ENCODE measurements at regions not wholly inside any gene's neighbourhood (a gene's known extent, or its start where the extent isn't known, plus 50 kb on each side); places are given as distances from the start of the nearest gene placed in this dataset.

DNA sequence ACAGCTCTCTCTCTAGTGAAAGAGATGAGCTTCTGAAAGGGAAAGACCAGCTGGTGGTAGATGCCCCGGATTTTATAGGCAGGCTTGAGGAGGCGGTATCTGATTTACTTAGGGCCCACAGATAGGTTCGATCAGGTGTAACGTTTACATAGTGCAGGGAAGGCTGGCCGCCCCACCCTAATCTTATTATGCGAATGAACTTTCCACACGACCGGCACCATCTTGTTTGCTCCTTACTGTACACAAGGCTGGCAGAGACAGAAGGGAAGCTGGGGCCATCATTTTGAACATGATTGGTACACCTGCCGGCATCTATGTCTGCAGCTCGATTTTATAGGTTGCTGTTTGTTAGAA lies 212.0 kb upstream of the JARID2 start:
- no peaks in the 10 kb centered on the region for H4K20me1 ChIP-seq (ENCODE audit: insufficient read depth)
- no peak overlapping the region for H3K9ac ChIP-seq (ENCODE audit: low read length)
- H2AFZ ChIP-seq (ENCODE audit: low read depth, low read length): no peak overlapping the region
- H3K79me2 ChIP-seq (replicated peaks; ENCODE audit: insufficient read depth, low read length): no peaks in the 10 kb centered on the region
- H3F3A ChIP-seq (ENCODE audit: insufficient read depth, low read length, poor library complexity, severe bottlenecking): no peaks in the 10 kb centered on the region
- H3K27me3 ChIP-seq (ENCODE audit: insufficient read depth, low read depth, low read length): no peaks in the 10 kb centered on the region
- H3K9me3 ChIP-seq (ENCODE audit: low read length): no peaks in the 10 kb centered on the region
- no peak for TF ChIP-seq EZH2 (IDR thresholded peaks at IDR 0.05; ENCODE audit: borderline replicate concordance, insufficient read depth, low read length, poor library complexity, severe bottlenecking)
- TF ChIP-seq RAD21 (conservative IDR thresholded peaks at IDR 0.05): no peak
- no peak for TF ChIP-seq EP300 (conservative IDR thresholded peaks at IDR 0.05; ENCODE audit: poor library complexity, severe bottlenecking)
- TF ChIP-seq TAF1 (IDR thresholded peaks at IDR 0.05; ENCODE audit: low read depth): no peak
- TF ChIP-seq, protein P1, sequence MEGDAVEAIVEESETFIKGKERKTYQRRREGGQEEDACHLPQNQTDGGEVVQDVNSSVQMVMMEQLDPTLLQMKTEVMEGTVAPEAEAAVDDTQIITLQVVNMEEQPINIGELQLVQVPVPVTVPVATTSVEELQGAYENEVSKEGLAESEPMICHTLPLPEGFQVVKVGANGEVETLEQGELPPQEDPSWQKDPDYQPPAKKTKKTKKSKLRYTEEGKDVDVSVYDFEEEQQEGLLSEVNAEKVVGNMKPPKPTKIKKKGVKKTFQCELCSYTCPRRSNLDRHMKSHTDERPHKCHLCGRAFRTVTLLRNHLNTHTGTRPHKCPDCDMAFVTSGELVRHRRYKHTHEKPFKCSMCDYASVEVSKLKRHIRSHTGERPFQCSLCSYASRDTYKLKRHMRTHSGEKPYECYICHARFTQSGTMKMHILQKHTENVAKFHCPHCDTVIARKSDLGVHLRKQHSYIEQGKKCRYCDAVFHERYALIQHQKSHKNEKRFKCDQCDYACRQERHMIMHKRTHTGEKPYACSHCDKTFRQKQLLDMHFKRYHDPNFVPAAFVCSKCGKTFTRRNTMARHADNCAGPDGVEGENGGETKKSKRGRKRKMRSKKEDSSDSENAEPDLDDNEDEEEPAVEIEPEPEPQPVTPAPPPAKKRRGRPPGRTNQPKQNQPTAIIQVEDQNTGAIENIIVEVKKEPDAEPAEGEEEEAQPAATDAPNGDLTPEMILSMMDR (IDR thresholded peaks at IDR 0.05; ENCODE audit: poor library complexity, severe bottlenecking): no peak
- no peak for TF ChIP-seq POLR2AphosphoS5 (IDR thresholded peaks at IDR 0.05)
- TF ChIP-seq, protein P2, sequence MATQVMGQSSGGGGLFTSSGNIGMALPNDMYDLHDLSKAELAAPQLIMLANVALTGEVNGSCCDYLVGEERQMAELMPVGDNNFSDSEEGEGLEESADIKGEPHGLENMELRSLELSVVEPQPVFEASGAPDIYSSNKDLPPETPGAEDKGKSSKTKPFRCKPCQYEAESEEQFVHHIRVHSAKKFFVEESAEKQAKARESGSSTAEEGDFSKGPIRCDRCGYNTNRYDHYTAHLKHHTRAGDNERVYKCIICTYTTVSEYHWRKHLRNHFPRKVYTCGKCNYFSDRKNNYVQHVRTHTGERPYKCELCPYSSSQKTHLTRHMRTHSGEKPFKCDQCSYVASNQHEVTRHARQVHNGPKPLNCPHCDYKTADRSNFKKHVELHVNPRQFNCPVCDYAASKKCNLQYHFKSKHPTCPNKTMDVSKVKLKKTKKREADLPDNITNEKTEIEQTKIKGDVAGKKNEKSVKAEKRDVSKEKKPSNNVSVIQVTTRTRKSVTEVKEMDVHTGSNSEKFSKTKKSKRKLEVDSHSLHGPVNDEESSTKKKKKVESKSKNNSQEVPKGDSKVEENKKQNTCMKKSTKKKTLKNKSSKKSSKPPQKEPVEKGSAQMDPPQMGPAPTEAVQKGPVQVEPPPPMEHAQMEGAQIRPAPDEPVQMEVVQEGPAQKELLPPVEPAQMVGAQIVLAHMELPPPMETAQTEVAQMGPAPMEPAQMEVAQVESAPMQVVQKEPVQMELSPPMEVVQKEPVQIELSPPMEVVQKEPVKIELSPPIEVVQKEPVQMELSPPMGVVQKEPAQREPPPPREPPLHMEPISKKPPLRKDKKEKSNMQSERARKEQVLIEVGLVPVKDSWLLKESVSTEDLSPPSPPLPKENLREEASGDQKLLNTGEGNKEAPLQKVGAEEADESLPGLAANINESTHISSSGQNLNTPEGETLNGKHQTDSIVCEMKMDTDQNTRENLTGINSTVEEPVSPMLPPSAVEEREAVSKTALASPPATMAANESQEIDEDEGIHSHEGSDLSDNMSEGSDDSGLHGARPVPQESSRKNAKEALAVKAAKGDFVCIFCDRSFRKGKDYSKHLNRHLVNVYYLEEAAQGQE (IDR thresholded peaks at IDR 0.05; ENCODE audit: borderline replicate concordance): no peak
- TF ChIP-seq SMC3 (conservative IDR thresholded peaks at IDR 0.05; ENCODE audit: poor library complexity): no peak
- TF ChIP-seq MXI1 (conservative IDR thresholded peaks at IDR 0.05; ENCODE audit: poor library complexity, severe bottlenecking): no peak
- H3K9me2 ChIP-seq (ENCODE audit: insufficient read depth, low read length): no peaks in the 10 kb centered on the region
- H3K27ac ChIP-seq (ENCODE audit: low read length): no peak overlapping the region
- H3K4me3 ChIP-seq (ENCODE audit: low read length): no peak overlapping the region
- H3K36me3 ChIP-seq (ENCODE audit: insufficient read depth, low read length): no peaks in the 10 kb centered on the region
- H3K4me2 ChIP-seq (ENCODE audit: low read length): no peak overlapping the region

DNA sequence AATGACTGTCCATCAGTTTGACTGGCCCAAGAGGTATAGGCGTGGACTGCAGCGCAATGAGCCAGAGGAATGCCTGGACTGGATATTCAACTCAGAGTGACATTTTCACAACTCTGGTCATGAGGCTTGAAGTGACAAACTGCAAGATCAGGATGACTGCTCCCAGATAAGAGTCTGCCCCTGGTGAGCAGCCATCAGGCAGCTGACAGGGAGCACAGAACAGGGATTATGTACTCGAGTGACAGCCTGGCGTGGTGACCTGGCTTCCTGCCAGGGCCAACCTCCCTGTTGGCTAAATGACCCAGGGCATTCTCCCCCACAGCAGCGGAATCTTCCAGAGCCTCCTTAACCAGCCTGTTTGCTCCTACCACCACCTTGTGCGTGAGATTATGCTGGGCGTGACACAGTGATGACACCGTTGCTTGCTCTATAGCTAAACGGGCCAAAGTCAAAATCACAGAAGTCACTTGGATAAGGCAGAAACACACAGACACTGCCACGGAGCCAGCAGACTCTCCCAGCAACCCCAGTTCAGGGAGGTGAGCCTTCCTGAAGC lies 209.1 kb upstream of the JARID2 start:
- no peak overlapping the region for H3K9ac ChIP-seq (ENCODE audit: low read length)
- TF ChIP-seq, protein P1 (IDR thresholded peaks at IDR 0.05; ENCODE audit: poor library complexity, severe bottlenecking): no peak
- no peak for TF ChIP-seq EZH2 (IDR thresholded peaks at IDR 0.05; ENCODE audit: borderline replicate concordance, insufficient read depth, low read length, poor library complexity, severe bottlenecking)
- TF ChIP-seq TAF1 (IDR thresholded peaks at IDR 0.05; ENCODE audit: low read depth): no peak
- no peak for TF ChIP-seq POLR2AphosphoS5 (IDR thresholded peaks at IDR 0.05)
- no peak for TF ChIP-seq SMC3 (conservative IDR thresholded peaks at IDR 0.05; ENCODE audit: poor library complexity)
- no peak for TF ChIP-seq RAD21 (conservative IDR thresholded peaks at IDR 0.05)
- no peak for TF ChIP-seq MXI1 (conservative IDR thresholded peaks at IDR 0.05; ENCODE audit: poor library complexity, severe bottlenecking)
- TF ChIP-seq, protein P2 (IDR thresholded peaks at IDR 0.05; ENCODE audit: borderline replicate concordance): no peak
- no peak for TF ChIP-seq EP300 (conservative IDR thresholded peaks at IDR 0.05; ENCODE audit: poor library complexity, severe bottlenecking)
- H4K20me1 ChIP-seq (ENCODE audit: insufficient read depth): no peaks in the 10 kb centered on the region
- H3K79me2 ChIP-seq (replicated peaks; ENCODE audit: insufficient read depth, low read length): no peaks in the 10 kb centered on the region
- no peaks in the 10 kb centered on the region for H3F3A ChIP-seq (ENCODE audit: insufficient read depth, low read length, poor library complexity, severe bottlenecking)
- H3K4me2 ChIP-seq (ENCODE audit: low read length): no peak overlapping the region
- H3K9me2 ChIP-seq (ENCODE audit: insufficient read depth, low read length): no peaks in the 10 kb centered on the region
- no peak overlapping the region for H3K4me3 ChIP-seq (ENCODE audit: low read length)
- no peaks in the 10 kb centered on the region for H3K9me3 ChIP-seq (ENCODE audit: low read length)
- no peaks in the 10 kb centered on the region for H3K36me3 ChIP-seq (ENCODE audit: insufficient read depth, low read length)
- H3K27ac ChIP-seq (ENCODE audit: low read length): no peak overlapping the region
- H3K27me3 ChIP-seq (ENCODE audit: insufficient read depth, low read depth, low read length): no peaks in the 10 kb centered on the region
- H2AFZ ChIP-seq (ENCODE audit: low read depth, low read length): no peak overlapping the region
